OCI-LY7 (cell line): ENCODE measurements at regions not wholly inside any gene's neighbourhood (a gene's known extent, or its start where the extent isn't known, plus 50 kb on each side); places are given as distances from the start of the nearest gene placed in this dataset.

Source experiments
- BruUV-seq: library from RNA; stranded (reverse); fragments of 400-500 nt; replicated peaks from 2 replicates; lab custom pipeline; 2021; lab: Mats Ljungman, UMichigan
- CTCF ChIA-PET: fragments of 300-600 bp; sonication (Branson Sonifier 250); formaldehyde crosslinking; loops from one replicate; lab custom pipeline; 2022; ENCODE audit warnings: antibody characterized with exemption; ENCODE audit not compliant: unreplicated experiment; lab: Charles Lee
- POLR2A ChIA-PET: fragments of 300-600 bp; sonication (Branson Sonifier 250); formaldehyde crosslinking; loops from one replicate; lab custom pipeline; 2022; ENCODE audit warnings: antibody characterized with exemption; lab: Charles Lee
- DNase-seq: peaks from one replicate; pipeline ENCODE4 v3.0.0-alpha.2; 2015; ENCODE audit warnings: low spot score
- H2AFZ ChIP-seq: fragments of 200-600 bp; sonication (generic), shearing (Covaris generic); 2 replicates; pipeline ENCODE4 v1.6.1; 2014; ENCODE audit warnings: mild to moderate bottlenecking, antibody characterized with exemption, low read length, moderate library complexity
- H3K27ac ChIP-seq: fragments of 200-600 bp; sonication (generic); 2 replicates; pipeline ENCODE4 v1.5.1; 2014; ENCODE audit warnings: mixed run types, low read depth, mild to moderate bottlenecking, moderate library complexity, low read length, inconsistent platforms; ENCODE audit not compliant: poor library complexity, severe bottlenecking
- H3K36me3 ChIP-seq: fragments of 200-600 bp; sonication (generic); 2 replicates; pipeline ENCODE4 v1.6.1; 2014; ENCODE audit warnings: mild to moderate bottlenecking, antibody characterized with exemption, low read length, moderate library complexity, mixed read lengths; ENCODE audit not compliant: insufficient read depth
- H3K4me1 ChIP-seq: fragments of 200-600 bp; sonication (generic); 2 replicates; pipeline ENCODE4 v1.5.1; 2014; ENCODE audit warnings: mild to moderate bottlenecking, low read length; ENCODE audit not compliant: insufficient read depth, poor library complexity, severe bottlenecking
- H3K4me2 ChIP-seq: fragments of 200-600 bp; sonication (generic); 2 replicates; pipeline ENCODE4 v1.6.1; 2014; ENCODE audit warnings: mild to moderate bottlenecking, low read length
- H3K4me3 ChIP-seq: fragments of 200-600 bp; sonication (generic); 2 replicates; pipeline ENCODE4 v1.5.1; 2014; ENCODE audit warnings: mild to moderate bottlenecking, low read depth, low read length; ENCODE audit not compliant: poor library complexity, severe bottlenecking
- H3K79me2 ChIP-seq: fragments of 200-600 bp; sonication (generic); 2 replicates; pipeline ENCODE4 v1.6.1; 2016; ENCODE audit warnings: low read depth, mild to moderate bottlenecking, low read length, moderate library complexity, mixed read lengths; ENCODE audit not compliant: insufficient read depth
- H3K9me2 ChIP-seq: fragments of 200-600 bp; sonication (generic); 2 replicates; pipeline ENCODE4 v1.6.1; 2016; ENCODE audit warnings: mild to moderate bottlenecking, low read length, mixed read lengths; ENCODE audit not compliant: insufficient read depth
- H3K9me3 ChIP-seq: fragments of 200-600 bp; sonication (generic); 2 replicates; pipeline ENCODE4 v1.6.1; 2014; ENCODE audit warnings: mild to moderate bottlenecking, mixed run types, low read length, mixed read lengths
- H4K20me1 ChIP-seq: fragments of 200-600 bp; sonication (generic); 2 replicates; pipeline ENCODE4 v1.6.1; 2014; ENCODE audit warnings: mild to moderate bottlenecking, antibody characterized with exemption, low read length, moderate library complexity, mixed read lengths; ENCODE audit not compliant: insufficient read depth
- CTCF ChIP-seq: fragments of 200-600 bp; sonication (generic); conservative IDR thresholded peaks from 2 replicates; pipeline ENCODE4 v1.5.1; 2014; ENCODE audit warnings: mild to moderate bottlenecking, antibody characterized with exemption, low read length, moderate library complexity, mixed read lengths
- EZH2phosphoT487 ChIP-seq: fragments of 200-600 bp; sonication (generic); IDR thresholded peaks from 2 replicates; pipeline ENCODE4 v1.6.1; 2018; ENCODE audit warnings: low read depth, borderline replicate concordance, mild to moderate bottlenecking, mixed run types, antibody characterized with exemption, low read length, moderate library complexity, mixed read lengths
- intact Hi-C: fragments of 100-400 bp; cut with micrococcal nuclease; formaldehyde crosslinking; loops from one replicate; pipeline ENCODE4 v1.10.0; 2022; ENCODE audit not compliant: unreplicated experiment

GRCh38 chr2:226631187-226631586, 168.4 kb downstream of the IRS1 start:
- Histone ChIP-seq H3K9me3 (no peaks in the 10 kb centered on the region), H3K4me3 (no peak overlapping the region), H3K79me2 (no peaks in the 10 kb centered on the region), H3K4me2 (no peak overlapping the region), H3K9me2 (no peaks in the 10 kb centered on the region), H3K36me3 (no peaks in the 10 kb centered on the region), H3K27ac (no peak overlapping the region), H4K20me1 (no peaks in the 10 kb centered on the region), H2AFZ (no peak overlapping the region), H3K4me1 (no peaks in the 10 kb centered on the region)
- CTCF ChIA-PET: no interaction called here
- intact Hi-C loops: no loop called here
- DNase-seq: no peak
- POLR2A ChIA-PET: no interaction called here
- TF ChIP-seq EZH2phosphoT487 (no peak), CTCF (no peak)
- no TSS peak for BruUV-seq

- ChIA-PET CTCF (no interaction called here), POLR2A (interaction anchor here (0.6 kb wide), 1 partner anchor 53 kb away, joined by 6 read pairs; no protein-coding TSS in a partner anchor)
- Histone ChIP-seq H3K4me2 (no peak overlapping the region), H4K20me1 (no peaks in the 10 kb centered on the region), H3K4me3 (no peak overlapping the region), H2AFZ (no peak overlapping the region), H3K79me2 (no peaks in the 10 kb centered on the region), H3K4me1 (no peaks in the 10 kb centered on the region), H3K9me3 (no peaks in the 10 kb centered on the region), H3K9me2 (no peaks in the 10 kb centered on the region), H3K27ac (no peak overlapping the region), H3K36me3 (no peaks in the 10 kb centered on the region)
- no peak for TF ChIP-seq EZH2phosphoT487
- no TSS peak for BruUV-seq
- intact Hi-C loops: no loop called here
- no peak for DNase-seq
These were observed 173.7 kb downstream of the IRS1 start for GRCh38 chr2:226625946-226626345.

DNA sequence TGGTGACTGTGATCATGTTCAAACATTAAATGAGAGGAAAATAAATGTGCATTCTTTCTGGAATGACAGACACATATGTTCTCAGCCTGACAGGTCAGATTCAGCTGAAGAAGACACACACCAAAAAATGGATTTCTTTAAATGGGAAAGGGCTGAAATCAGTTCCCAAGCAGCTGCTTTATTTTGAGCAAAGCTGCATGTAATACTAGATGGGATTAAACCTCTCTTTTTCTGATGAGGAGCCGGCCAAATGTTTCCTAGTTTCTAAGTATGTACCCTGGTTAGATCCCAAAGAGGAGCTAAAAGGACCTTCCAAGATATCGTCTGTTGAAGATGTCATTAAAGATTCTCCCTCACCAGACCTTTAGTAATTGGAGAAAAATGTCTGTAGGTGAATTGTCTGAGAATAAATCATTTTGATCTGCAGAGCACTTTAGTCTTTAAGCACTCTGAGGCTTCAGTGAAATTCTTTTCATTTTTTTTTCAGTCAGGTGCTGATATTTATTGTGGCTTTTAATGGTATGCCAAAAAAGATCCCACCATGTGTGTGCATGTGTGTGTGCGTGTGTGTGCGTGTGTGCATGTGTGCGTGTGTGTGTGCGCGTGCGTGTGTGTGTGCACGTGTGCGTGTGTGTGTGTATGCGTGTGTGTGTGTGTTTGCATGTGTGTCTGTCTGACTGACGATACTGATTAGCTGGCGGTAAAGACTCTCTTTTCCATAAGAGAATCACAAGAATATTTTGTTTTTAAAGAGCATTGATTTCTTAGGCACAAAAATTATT, 175.8 kb downstream of the IRS1 start:
- Histone ChIP-seq H3K4me2 (no peak overlapping the region), H3K27ac (no peak overlapping the region), H3K9me2 (no peaks in the 10 kb centered on the region), H2AFZ (no peak overlapping the region), H3K4me1 (no peaks in the 10 kb centered on the region), H4K20me1 (no peaks in the 10 kb centered on the region), H3K36me3 (no peaks in the 10 kb centered on the region), H3K4me3 (no peak overlapping the region), H3K9me3 (no peaks in the 10 kb centered on the region), H3K79me2 (no peaks in the 10 kb centered on the region)
- intact Hi-C loops: no loop called here
- DNase-seq: no peak
- ChIA-PET POLR2A (interaction anchor here (0.6 kb wide), 1 partner anchor 671 kb away, joined by 6 read pairs; no protein-coding TSS in a partner anchor), CTCF (no interaction called here)
- TF ChIP-seq EZH2phosphoT487: no peak
- no peak for TF ChIP-seq CTCF
- BruUV-seq: no TSS peak
